ENCODE measurements at regions not wholly inside any gene's neighbourhood (a gene's known extent, or its start where the extent isn't known, plus 50 kb on each side); places are given as distances from the start of the nearest gene placed in this dataset.

DNA sequence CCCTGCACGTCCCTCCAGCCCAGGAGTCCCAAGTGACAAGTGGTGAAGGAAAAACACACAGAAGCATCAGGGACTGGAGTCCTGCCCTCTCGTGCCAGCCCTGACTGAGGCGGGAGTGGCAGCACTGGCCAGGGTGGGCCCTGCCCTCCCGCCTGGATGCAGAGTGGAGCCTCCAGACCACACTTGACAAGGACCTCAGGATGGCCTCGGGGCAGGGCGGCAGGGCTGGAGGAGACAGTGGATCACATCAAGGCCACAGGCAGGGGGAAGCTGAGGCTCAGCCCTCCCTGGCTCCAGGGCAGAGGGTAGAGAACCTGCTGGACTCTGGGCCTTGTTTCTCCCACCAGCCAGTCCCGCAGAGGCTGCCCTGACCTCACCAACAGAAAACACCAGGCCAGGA lies 128.8 kb upstream of the CDH4 start:
- Mint-ChIP-seq H3K4me3 (no peak overlapping the region), H3K9me3 (no peaks in the 10 kb centered on the region), H3K4me1 (peaks cover 10% of the 10 kb centered on the region), H3K36me3 (no peaks in the 10 kb centered on the region), H3K27me3 (peaks cover 12% of the 10 kb centered on the region), H3K27ac (no peak overlapping the region)
- no peak for DNase-seq

DNA sequence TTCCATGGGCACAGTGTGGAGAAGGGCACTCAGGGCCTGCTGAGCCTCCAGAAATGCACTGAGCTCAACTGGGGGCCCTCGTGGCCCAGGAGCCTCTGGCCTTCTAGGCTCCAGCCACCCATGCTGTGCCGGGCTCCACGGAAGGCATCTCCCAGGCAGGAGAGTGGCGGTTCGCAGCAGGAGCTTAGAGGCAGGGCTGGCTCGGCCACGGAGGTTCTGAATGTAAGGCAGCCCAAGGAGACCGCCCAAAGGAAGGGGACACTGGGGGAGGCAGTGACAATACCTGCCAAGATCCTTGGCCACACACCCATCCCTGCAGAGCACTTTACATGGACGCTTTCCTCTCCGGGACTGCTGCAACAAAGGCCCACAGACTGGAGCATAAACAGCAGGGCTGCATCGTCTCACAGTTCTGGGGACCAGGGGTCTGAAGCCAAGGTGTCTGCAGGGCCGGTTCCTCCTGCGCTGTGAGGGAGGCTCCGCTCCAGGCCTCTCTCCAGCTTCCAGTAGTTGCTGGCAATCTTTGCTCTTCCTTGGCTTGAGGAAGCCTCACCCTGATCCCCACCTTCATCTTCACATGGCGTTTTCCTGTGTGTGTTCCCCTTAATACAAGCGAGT lies 128.2 kb upstream of the CDH4 start:
- Mint-ChIP-seq H3K27ac (no peak overlapping the region), H3K9me3 (no peaks in the 10 kb centered on the region), H3K27me3 (peaks cover 12% of the 10 kb centered on the region), H3K4me1 (peaks cover 10% of the 10 kb centered on the region), H3K36me3 (no peaks in the 10 kb centered on the region), H3K4me3 (no peak overlapping the region)
- DNase-seq, result no peak

DNA sequence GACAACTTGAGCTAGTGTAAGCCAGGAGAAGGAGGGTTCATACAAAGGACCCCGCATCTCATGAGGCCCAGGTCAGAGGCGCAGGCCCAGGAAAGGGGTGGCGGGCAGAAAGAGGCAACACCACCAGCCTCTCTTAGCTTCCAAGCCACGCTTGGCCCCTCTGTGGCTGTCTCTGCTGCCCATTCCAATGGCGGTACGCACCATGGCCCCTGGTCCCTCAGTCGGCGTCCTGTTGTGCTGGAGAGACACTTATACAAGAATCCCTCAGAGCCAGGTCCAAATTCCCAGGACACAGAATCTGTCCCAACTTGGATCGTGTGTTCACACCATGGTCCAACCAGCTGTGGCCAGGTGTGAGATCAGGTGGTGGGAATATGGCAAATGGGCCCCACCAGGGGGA lies 127.0 kb upstream of the CDH4 start:
- H3K4me3 Mint-ChIP-seq, result no peak overlapping the region
- no peak for DNase-seq
- no peaks in the 10 kb centered on the region for H3K9me3 Mint-ChIP-seq
- peaks cover 6% of the 10 kb centered on the region for H3K4me1 Mint-ChIP-seq
- no peaks in the 10 kb centered on the region for H3K36me3 Mint-ChIP-seq
- H3K27ac Mint-ChIP-seq, result no peak overlapping the region
- peaks cover 7% of the 10 kb centered on the region for H3K27me3 Mint-ChIP-seq

DNA sequence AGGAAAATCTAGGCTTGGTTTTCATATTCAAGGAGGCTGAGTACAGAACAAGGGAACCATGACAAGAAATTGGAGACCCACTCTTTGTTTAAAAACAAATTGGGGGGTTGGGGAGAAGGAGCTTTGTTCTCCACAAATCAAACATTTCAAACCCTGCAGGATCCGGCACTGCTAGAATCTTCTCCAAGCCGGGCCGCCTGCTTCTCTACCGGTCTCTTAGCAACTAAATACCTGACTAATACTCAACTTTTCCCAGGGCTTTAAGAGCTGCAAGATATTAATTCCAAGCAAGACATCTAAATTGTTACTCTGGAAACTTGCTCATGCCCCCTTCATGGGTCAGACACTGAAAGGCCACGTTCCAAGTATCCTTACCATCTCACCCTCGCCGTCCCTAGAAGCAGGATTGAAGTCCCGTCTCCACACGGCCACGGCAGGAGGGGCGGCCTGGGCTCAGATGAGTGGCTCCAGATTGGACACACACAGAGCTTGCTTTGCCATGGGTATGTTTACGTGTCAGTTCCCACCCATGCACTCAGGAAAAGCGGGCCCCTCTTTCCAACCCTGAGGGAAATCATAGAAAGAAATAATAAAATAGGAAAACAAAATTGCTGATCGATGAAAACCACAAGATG lies 126.4 kb upstream of the CDH4 start:
- H3K4me3 Mint-ChIP-seq, result no peak overlapping the region
- peaks cover 4% of the 10 kb centered on the region for H3K27me3 Mint-ChIP-seq
- no peaks in the 10 kb centered on the region for H3K9me3 Mint-ChIP-seq
- H3K27ac Mint-ChIP-seq, result no peak overlapping the region
- peaks cover 2% of the 10 kb centered on the region for H3K4me1 Mint-ChIP-seq
- no peak for DNase-seq
- no peaks in the 10 kb centered on the region for H3K36me3 Mint-ChIP-seq

DNA sequence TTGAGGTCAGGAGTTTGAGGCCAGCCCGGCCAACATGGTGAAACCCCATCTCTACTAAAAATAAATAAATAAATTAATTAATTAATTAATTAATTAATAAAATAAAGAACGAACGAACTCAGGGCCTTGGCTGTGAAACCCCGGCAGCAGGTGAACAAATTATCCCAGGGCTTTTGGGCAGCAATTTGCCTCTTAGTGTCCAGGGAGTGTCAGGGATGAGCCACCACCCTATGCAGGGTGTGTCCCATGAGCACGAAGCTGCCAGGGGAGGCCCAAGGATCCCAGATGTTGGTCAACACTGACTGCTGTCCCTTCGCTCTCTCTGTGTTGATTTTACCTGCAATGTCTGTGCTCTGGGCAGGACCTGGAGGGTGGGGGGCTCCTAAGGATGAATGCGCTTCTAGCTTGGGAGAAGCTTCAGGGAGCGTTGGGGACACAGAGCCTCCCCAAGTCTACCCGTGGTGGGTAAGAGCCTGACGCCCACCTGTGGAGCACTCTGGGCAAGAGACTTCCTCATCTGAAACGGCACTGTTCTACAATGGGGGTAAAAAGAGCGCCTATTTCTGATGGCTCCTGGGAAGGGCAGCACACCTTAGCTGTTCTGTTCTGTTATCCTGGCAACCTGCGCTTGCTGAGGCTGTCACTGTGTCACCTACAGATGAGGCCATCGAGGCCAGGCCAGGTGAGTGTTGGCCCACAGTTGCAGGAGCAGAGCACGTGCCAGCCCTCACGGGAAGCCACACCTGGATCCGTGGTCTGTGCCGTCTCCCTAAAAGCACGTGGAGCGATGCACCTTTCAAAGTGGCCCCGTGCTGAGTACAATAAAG lies 125.5 kb upstream of the CDH4 start:
- no peak overlapping the region for H3K4me3 Mint-ChIP-seq
- H3K27me3 Mint-ChIP-seq, result peaks cover 3% of the 10 kb centered on the region
- no peak overlapping the region for H3K27ac Mint-ChIP-seq
- no peaks in the 10 kb centered on the region for H3K36me3 Mint-ChIP-seq
- no peaks in the 10 kb centered on the region for H3K9me3 Mint-ChIP-seq
- H3K4me1 Mint-ChIP-seq, result no peaks in the 10 kb centered on the region
- no peak for DNase-seq

DNA sequence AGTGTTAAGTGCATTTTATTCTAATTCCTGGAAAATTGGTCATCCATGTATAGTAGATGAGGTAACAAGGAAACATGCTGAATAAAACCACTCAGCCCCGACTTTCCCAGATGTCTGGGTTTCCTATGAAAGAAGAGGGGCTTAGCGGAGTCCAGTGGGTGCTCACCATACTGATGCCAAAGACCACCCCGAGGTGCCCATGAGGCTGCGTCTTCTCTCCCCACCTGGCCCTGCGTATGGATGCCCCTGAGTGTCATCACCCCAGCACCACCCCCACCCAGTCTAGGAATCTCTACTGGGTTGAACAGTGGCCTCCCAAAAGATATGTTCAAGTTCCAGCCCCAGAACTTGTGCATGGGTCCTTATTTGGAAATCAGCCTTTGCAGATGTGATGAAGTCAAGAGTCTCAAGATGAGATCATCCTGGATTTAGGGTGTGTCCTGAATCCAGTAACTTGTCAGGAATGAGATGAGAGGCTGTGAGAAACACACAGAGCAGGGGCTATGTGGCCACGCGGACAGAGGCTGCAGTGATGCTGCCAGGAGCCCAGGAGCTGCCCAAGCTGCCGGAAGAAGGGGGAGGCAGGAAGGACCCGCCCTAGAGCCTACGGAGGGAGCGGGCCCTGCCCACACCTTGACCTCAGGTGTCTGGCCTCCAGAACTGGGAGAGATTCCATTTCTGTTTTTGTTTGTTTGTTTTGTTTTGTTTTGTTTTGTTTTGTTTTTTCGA lies 124.6 kb upstream of the CDH4 start:
- H3K27ac Mint-ChIP-seq, result no peak overlapping the region
- no peaks in the 10 kb centered on the region for H3K9me3 Mint-ChIP-seq
- H3K4me1 Mint-ChIP-seq, result no peaks in the 10 kb centered on the region
- no peaks in the 10 kb centered on the region for H3K36me3 Mint-ChIP-seq
- H3K27me3 Mint-ChIP-seq, result peaks cover 5% of the 10 kb centered on the region
- no peak for DNase-seq
- no peak overlapping the region for H3K4me3 Mint-ChIP-seq

DNA sequence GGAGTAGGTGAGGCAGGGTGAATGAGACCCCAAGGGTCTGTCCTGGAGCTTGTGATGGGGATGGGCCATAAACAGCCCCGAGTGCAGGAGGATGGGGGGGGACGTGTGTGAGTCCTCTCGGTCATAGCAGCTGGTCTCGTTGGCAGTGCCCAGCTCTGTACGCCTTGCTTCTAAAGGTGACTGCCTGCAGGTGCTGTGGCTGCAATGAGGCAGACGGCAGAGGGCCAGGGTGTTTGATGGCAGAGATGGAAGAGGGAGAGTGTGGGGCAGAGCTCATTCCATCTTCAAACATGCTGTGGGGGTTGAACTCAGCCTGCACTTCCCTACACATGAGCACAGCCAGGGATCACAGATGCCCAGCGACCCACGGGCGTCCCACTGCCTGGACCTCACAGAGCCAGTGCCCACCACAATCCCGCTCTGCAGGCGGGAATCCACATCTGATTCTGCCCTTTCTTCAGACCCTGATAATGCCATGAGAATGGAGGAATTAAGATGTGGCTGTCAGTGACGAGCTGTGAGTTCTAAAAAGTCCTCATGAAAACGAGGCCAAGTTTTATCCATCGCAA lies 123.3 kb upstream of the CDH4 start:
- H3K27ac Mint-ChIP-seq, result no peak overlapping the region
- H3K9me3 Mint-ChIP-seq, result no peaks in the 10 kb centered on the region
- H3K4me3 Mint-ChIP-seq, result no peak overlapping the region

DNA sequence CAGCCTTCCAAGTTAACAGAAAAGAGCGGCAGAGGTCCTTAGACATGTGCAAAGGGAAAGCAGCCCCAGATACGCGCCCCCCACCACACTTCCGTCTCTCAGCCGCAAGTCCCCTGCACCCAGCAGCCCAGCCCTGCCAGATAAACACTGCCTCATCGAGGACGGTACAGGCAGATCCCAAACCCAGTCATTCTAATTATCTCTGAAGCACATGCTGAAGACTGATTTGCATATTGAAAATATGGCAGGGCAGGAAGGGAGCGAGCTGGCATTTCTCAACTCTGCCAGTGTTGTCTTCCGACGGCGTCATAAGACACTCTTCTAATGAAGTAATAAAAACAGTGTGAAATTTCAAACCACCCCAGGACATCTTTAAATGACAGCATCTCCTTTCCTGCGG lies 122.8 kb upstream of the CDH4 start:
- Mint-ChIP-seq H3K4me3 (no peak overlapping the region), H3K4me1 (no peaks in the 10 kb centered on the region), H3K36me3 (no peaks in the 10 kb centered on the region), H3K9me3 (no peaks in the 10 kb centered on the region), H3K27ac (no peak overlapping the region), H3K27me3 (peaks cover 9% of the 10 kb centered on the region)
- no peak for DNase-seq

More for the DNA sequence above, 123.3 kb upstream of the CDH4 start:
- Mint-ChIP-seq H3K27me3 (peaks cover 5% of the 10 kb centered on the region), H3K36me3 (no peaks in the 10 kb centered on the region), H3K4me1 (no peaks in the 10 kb centered on the region)
- no peak for DNase-seq

DNA sequence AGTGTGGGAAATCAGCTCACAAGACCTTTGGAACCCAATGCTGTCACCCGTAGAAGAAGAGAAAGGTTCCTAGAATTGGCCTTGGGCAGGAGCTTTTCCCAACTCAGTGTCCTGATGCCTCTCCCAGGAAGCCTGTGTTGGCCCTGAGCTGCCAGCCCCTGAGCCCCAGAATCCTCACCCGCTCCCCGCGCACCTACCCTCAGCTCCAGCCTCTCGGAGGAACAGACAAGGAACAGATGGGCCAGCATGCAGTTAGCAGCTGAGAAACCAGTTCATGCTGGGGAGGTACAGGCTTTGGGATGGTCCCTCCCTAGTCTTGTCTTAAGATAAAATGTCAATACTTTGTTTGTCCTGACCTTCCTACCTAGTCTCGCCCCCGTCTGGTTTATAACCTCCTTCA lies 121.9 kb upstream of the CDH4 start:
- Mint-ChIP-seq H3K36me3 (no peaks in the 10 kb centered on the region), H3K27me3 (peaks cover 11% of the 10 kb centered on the region)

DNA sequence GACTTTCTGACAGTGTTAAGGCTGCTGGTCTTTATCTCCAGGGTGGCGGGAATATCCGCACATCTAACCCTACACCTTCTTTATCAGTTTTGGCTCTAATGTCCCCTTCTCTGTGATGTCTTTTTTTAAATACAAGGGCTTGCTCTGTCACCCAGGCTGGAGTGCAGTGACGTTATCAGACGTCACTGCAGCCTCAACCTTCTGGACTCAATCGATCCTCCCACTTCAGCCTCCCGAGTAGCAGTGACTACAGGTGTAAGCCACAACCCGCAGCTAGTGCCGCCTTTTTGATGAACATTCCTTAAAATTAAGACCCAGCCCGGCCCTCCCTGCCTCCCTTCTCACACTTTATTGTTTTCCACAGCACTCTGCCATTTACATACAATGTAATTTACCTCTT lies 120.1 kb upstream of the CDH4 start:
- H3K4me3 Mint-ChIP-seq, result no peak overlapping the region
- no peaks in the 10 kb centered on the region for H3K9me3 Mint-ChIP-seq
- peaks cover 15% of the 10 kb centered on the region for H3K27me3 Mint-ChIP-seq
- H3K27ac Mint-ChIP-seq, result no peak overlapping the region
- no peaks in the 10 kb centered on the region for H3K36me3 Mint-ChIP-seq
- no peaks in the 10 kb centered on the region for H3K4me1 Mint-ChIP-seq
- DNase-seq, result no peak

More for the DNA sequence above, 121.9 kb upstream of the CDH4 start:
- no peaks in the 10 kb centered on the region for H3K4me1 Mint-ChIP-seq
- no peak overlapping the region for H3K27ac Mint-ChIP-seq
- DNase-seq, result no peak
- no peaks in the 10 kb centered on the region for H3K9me3 Mint-ChIP-seq
- no peak overlapping the region for H3K4me3 Mint-ChIP-seq

DNA sequence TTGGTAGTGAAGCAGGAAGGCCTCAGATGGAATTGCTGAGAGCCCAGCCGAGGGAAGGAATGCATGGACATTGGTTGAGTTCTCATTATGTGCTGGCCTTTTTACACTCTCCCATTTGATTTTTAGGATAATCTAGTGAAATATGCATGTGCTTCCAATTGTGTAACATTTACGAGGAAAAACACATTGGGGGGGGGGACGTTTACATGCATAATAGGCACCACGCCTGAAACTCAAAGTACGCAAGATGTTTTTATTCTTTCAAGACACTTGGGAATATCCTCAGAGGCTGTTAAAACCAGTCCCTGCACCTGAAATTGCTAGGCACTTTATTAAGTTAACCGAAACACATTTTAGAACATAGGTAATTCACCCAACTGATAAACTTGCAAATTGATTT lies 118.5 kb upstream of the CDH4 start:
- no peak for DNase-seq
- Mint-ChIP-seq H3K4me3 (no peak overlapping the region), H3K27me3 (peaks cover 15% of the 10 kb centered on the region), H3K36me3 (no peaks in the 10 kb centered on the region), H3K4me1 (no peaks in the 10 kb centered on the region), H3K9me3 (no peaks in the 10 kb centered on the region), H3K27ac (no peak overlapping the region)

DNA sequence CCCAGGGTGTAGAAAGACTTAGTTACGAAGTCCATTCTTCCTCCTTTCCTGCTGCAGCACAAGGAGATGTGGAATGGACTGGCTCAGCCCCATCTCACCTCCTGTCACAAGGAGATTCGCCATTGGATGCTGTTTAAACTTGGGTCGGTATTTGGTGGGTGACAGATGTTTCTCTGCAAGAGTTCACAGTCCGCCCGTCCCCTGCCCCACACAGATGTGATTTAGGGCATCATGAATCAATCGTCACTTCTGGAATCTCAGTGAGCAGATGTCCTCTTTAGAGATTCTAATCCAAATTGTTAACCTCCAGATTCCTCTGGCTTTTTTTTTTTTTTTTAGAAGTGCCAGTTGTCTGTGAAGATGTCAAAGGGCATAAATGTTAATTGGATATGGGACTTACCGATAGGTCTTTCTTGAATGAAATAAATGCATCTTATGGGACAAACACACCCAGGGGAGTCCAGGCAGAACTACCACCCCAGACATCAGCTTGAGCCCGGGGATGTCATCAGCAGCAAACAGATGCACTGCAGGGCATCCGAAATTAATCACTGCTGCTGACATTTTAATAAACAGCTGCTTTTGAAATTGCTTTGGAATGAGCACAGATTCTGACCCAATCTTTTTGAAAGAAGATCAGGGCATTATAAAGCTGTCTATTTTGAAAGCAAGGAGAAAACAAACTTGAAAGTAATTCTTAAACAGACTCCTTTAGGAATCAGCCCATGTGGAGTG lies 117.6 kb upstream of the CDH4 start:
- no peak overlapping the region for H3K4me3 Mint-ChIP-seq
- DNase-seq, result no peak
- no peaks in the 10 kb centered on the region for H3K36me3 Mint-ChIP-seq
- no peaks in the 10 kb centered on the region for H3K4me1 Mint-ChIP-seq
- H3K9me3 Mint-ChIP-seq, result no peaks in the 10 kb centered on the region
- H3K27me3 Mint-ChIP-seq, result peaks cover 17% of the 10 kb centered on the region
- no peak overlapping the region for H3K27ac Mint-ChIP-seq

DNA sequence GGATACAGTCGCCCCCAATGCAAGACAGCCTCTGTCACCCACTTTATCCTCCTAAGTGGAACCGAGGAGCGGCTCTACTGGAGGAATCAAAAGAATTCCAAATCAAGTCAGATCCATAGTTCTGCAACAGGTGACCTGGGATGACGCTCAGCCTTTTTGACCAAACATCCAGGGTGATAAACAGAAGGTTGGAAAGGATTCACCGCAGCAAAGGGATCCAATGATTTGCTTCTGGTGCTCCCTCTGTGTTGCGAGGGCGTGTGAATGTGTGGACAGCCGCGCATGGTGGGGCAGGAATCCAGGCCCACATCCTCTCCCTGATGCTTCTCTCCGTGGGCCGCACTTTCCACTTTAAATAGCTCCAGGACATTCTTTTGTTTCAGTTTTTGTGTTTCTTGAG lies 116.8 kb upstream of the CDH4 start:
- no peak overlapping the region for H3K27ac Mint-ChIP-seq
- H3K36me3 Mint-ChIP-seq, result no peaks in the 10 kb centered on the region
- no peaks in the 10 kb centered on the region for H3K4me1 Mint-ChIP-seq
- H3K4me3 Mint-ChIP-seq, result no peak overlapping the region
- H3K9me3 Mint-ChIP-seq, result no peaks in the 10 kb centered on the region
- DNase-seq, result no peak
- peaks cover 18% of the 10 kb centered on the region for H3K27me3 Mint-ChIP-seq

DNA sequence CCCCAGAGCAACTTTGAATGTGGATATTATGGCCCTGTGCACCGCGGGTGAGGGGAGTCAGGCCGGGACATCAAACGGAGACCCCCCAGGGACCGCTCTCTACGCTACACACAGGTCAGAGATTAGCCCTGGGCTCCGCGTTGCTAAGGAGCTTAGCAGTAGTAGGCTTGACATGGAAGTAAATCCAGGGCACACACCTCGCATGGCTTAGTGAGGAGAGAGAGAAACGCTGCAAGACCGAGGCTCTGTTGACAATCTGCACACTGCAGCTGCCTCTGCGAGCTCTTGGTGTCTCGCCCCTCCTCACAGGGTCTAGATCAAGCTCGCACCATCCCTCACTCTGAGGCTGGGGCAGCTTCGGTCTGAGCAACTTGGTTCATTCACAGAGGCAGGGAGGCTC lies 116.1 kb upstream of the CDH4 start:
- no peaks in the 10 kb centered on the region for H3K36me3 Mint-ChIP-seq
- DNase-seq, result no peak
- H3K4me3 Mint-ChIP-seq, result no peak overlapping the region
- H3K4me1 Mint-ChIP-seq, result no peaks in the 10 kb centered on the region
- H3K9me3 Mint-ChIP-seq, result no peaks in the 10 kb centered on the region
- no peak overlapping the region for H3K27ac Mint-ChIP-seq
- peaks cover 18% of the 10 kb centered on the region for H3K27me3 Mint-ChIP-seq

Measured in activated naive CD8-positive, alpha-beta T cell treated with anti-CD3 and anti-CD28 coated beads for 36 hours (primary cell).